HG02943 (cell line): ENCODE measurements at regions not wholly inside any gene's neighbourhood (a gene's known extent, or its start where the extent isn't known, plus 50 kb on each side); places are given as distances from the start of the nearest gene placed in this dataset.
"Not testable (repeated sequence)": the region's sequence is repeated elsewhere in the genome, so short reads cannot be mapped to it uniquely, and the experiment has no call there.

ENCODE experiments used
- ATAC-seq: cut with Tn5 transposase; IDR thresholded peaks from one replicate; pipeline ENCODE4 v1.9.1; 2021; ENCODE audit warnings: mild to moderate bottlenecking, low read depth, moderate library complexity; ENCODE audit not compliant: unreplicated experiment

GRCh38 chr13:50153876-50154275, 138.6 kb downstream of the KCNRG start:
- no peak for ATAC-seq

- ATAC-seq, result no peak
Observed at GRCh38 chr13:50154697-50155096, 139.5 kb downstream of the KCNRG start.

GRCh38 chr13:50156140-50156539, 140.9 kb downstream of the KCNRG start:
- no peak for ATAC-seq

GRCh38 chr13:50156561-50157127, 141.4 kb downstream of the KCNRG start:
- ATAC-seq, result no peak

GRCh38 chr13:50158385-50159165, 143.3 kb downstream of the KCNRG start:
- ATAC-seq, result no peak

- no peak for ATAC-seq
Observed at GRCh38 chr13:50159607-50160006, 144.4 kb downstream of the KCNRG start.

GRCh38 chr13:50161052-50161451, 145.8 kb downstream of the KCNRG start:
- ATAC-seq, result no peak

GRCh38 chr13:50162001-50162400, 146.8 kb downstream of the KCNRG start:
- ATAC-seq, result no peak

- no peak for ATAC-seq
Observed at GRCh38 chr13:50162567-50162966, 147.3 kb downstream of the KCNRG start.

- no peak for ATAC-seq
Observed at GRCh38 chr13:50167224-50167947, 152.1 kb downstream of the KCNRG start.

GRCh38 chr13:50167967-50168366, 152.7 kb downstream of the KCNRG start:
- ATAC-seq, result no peak

GRCh38 chr13:50168786-50169185, 153.5 kb downstream of the KCNRG start:
- ATAC-seq, result no peak

GRCh38 chr13:50170447-50171037, 155.3 kb downstream of the KCNRG start:
- no peak for ATAC-seq

- ATAC-seq, result no peak
Observed at GRCh38 chr13:50171590-50172282, 156.5 kb downstream of the KCNRG start.

GRCh38 chr13:50173045-50173444, 157.8 kb downstream of the KCNRG start:
- not testable (repeated sequence) for ATAC-seq

- no peak for ATAC-seq
Observed at GRCh38 chr13:50174630-50175029, 159.4 kb downstream of the KCNRG start.

GRCh38 chr13:50179977-50180376, 164.7 kb downstream of the KCNRG start:
- no peak for ATAC-seq

GRCh38 chr13:50185769-50186763, 170.8 kb downstream of the KCNRG start:
- not testable (repeated sequence) for ATAC-seq

- ATAC-seq, result no peak
Observed at GRCh38 chr13:50187352-50188029, 172.2 kb downstream of the KCNRG start.
